H1 (cell line): ENCODE measurements at regions not wholly inside any gene's neighbourhood (a gene's known extent, or its start where the extent isn't known, plus 50 kb on each side); places are given as distances from the start of the nearest gene placed in this dataset.
A peak's percentile ranks its signal among the peaks of the same experiment; 100 is the strongest.

Experiments
- CTCF ChIA-PET: fragments of 300-600 bp; sonication (Branson Sonifier 250); formaldehyde crosslinking; loops from one replicate; lab custom pipeline; 2021; ENCODE audit not compliant: partially characterized antibody; lab: Charles Lee
- POLR2A ChIA-PET: fragments of 300-600 bp; sonication (Branson Sonifier 250); formaldehyde crosslinking; loops from one replicate; lab custom pipeline; 2021; ENCODE audit warnings: inconsistent platforms; ENCODE audit not compliant: partially characterized antibody; lab: Charles Lee
- DNase-seq, 2 experiments: peaks; one replicate each; pipeline versions ENCODE4 v3.0.0 to v3.0.0-alpha.2; 2010 to 2022; ENCODE audit warnings: low spot score in 2 of 2, low read depth in 1 of 2, mixed read lengths in 1 of 2
- FAIRE-seq: peaks from 2 replicates; lab custom pipeline; 2011; peaks lifted over from hg19 to GRCh38; lab: Jason Lieb, UNC
- H2AFZ ChIP-seq: 2 replicates; pipeline ENCODE4 v1.8.1; 2012; ENCODE audit warnings: low read length, inconsistent platforms
- H2AK5ac ChIP-seq: 2 replicates; pipeline ENCODE4 v1.6.1; 2013; ENCODE audit warnings: low read depth, low read length
- H2BK120ac ChIP-seq: replicated peaks from 2 replicates; pipeline ENCODE3; 2013; ENCODE audit warnings: low read depth, low read length, inconsistent platforms
- H2BK12ac ChIP-seq: 2 replicates; pipeline ENCODE4 v1.6.1; 2013; ENCODE audit warnings: low read depth, low read length
- H2BK15ac ChIP-seq: 2 replicates; pipeline ENCODE4 v1.6.1; 2013; ENCODE audit warnings: low read length
- H2BK20ac ChIP-seq: 2 replicates; pipeline ENCODE4 v1.6.1; 2013; ENCODE audit warnings: low read length
- H2BK5ac ChIP-seq: 2 replicates; pipeline ENCODE4 v1.6.1; 2013; ENCODE audit warnings: low read depth, low read length
- H3K14ac ChIP-seq: 2 replicates; pipeline ENCODE4 v1.6.1; 2013; ENCODE audit warnings: inconsistent platforms; ENCODE audit not compliant: insufficient read length
- H3K18ac ChIP-seq: 2 replicates; pipeline ENCODE4 v1.6.1; 2013; ENCODE audit warnings: low read length; ENCODE audit errors: extremely low read depth
- H3K23ac ChIP-seq: 2 replicates; pipeline ENCODE4 v1.6.1; 2013; ENCODE audit warnings: inconsistent platforms; ENCODE audit not compliant: insufficient read length
- H3K23me2 ChIP-seq: 2 replicates; pipeline ENCODE4 v1.6.1; 2013; ENCODE audit warnings: low read depth, low read length
- H3K27ac ChIP-seq: 2 replicates; pipeline ENCODE4 v1.6.1; 2011; ENCODE audit warnings: low read depth, low read length, inconsistent platforms
- H3K27me3 ChIP-seq, 4 experiments: replicated peaks in 1 of 4; 1 replicate in 1 of 4; 2 replicates in 3 of 4; pipeline versions ENCODE4 v1.6.1 to v1.8.1; 2011 to 2013; ENCODE audit warnings: low read length in 3 of 4, mild to moderate bottlenecking in 3 of 4, inconsistent platforms in 2 of 4, mixed read lengths in 2 of 4, moderate library complexity in 1 of 4; ENCODE audit not compliant: control insufficient read depth in 3 of 4, insufficient read depth in 3 of 4; ENCODE audit errors: extremely low read depth in 1 of 4
- H3K36me3 ChIP-seq, 4 experiments: 2 replicates each; pipeline versions ENCODE4 v1.6.1 to v1.8.1; 2011 to 2013; ENCODE audit warnings: mild to moderate bottlenecking in 4 of 4, low read length in 3 of 4, moderate library complexity in 2 of 4, control low read depth in 1 of 4, inconsistent platforms in 1 of 4; ENCODE audit not compliant: insufficient read depth in 4 of 4, control insufficient read depth in 2 of 4
- H3K4ac ChIP-seq: replicated peaks from 2 replicates; pipeline ENCODE3; 2013; ENCODE audit warnings: low read length, low read depth, mixed read lengths, inconsistent platforms; ENCODE audit not compliant: insufficient read length
- H3K4me1 ChIP-seq, 4 experiments: replicated peaks in 1 of 4; 1 replicate in 1 of 4; 2 replicates in 3 of 4; pipeline versions ENCODE4 v1.6.1 to v1.8.1; 2011 to 2013; ENCODE audit warnings: low read length in 3 of 4, inconsistent platforms in 2 of 4, mixed read lengths in 1 of 4; ENCODE audit not compliant: insufficient read depth in 4 of 4, control insufficient read depth in 3 of 4
- H3K4me2 ChIP-seq, 2 experiments: 2 replicates each; pipeline versions ENCODE4 v1.6.1 to v1.8.1; 2011 to 2013; ENCODE audit warnings: low read depth in 2 of 2, low read length in 2 of 2, control low read depth in 1 of 2, inconsistent platforms in 1 of 2, mild to moderate bottlenecking in 1 of 2; ENCODE audit not compliant: insufficient read depth in 1 of 2
- H3K4me3 ChIP-seq, 4 experiments: fragments of 200-600, 300-600 bp in 1 of 4; sonication (generic), shearing (Covaris generic), sonication (Bioruptor Twin) in 1 of 4; 2 replicates each; pipeline versions ENCODE4 v1.5.1 to v1.8.1; 2011 to 2016; ENCODE audit warnings: low read length in 4 of 4, low read depth in 3 of 4, control low read depth in 2 of 4, inconsistent platforms in 2 of 4, mild to moderate bottlenecking in 2 of 4, mixed read lengths in 1 of 4, moderate library complexity in 1 of 4; ENCODE audit not compliant: insufficient read depth in 2 of 4; ENCODE audit errors: extremely low read depth in 1 of 4
- H3K56ac ChIP-seq: replicated peaks from 2 replicates; pipeline ENCODE3; 2013; ENCODE audit warnings: low read depth, mild to moderate bottlenecking, mixed read lengths, low read length, inconsistent platforms; ENCODE audit not compliant: insufficient read length
- H3K79me1 ChIP-seq: 2 replicates; pipeline ENCODE4 v1.6.1; 2013; ENCODE audit warnings: low read depth, low read length, control low read depth
- H3K79me2 ChIP-seq, 2 experiments: 2 replicates each; pipeline versions ENCODE4 v1.6.1 to v1.8.1; 2012 to 2013; ENCODE audit warnings: low read length in 2 of 2, mild to moderate bottlenecking in 2 of 2, inconsistent platforms in 1 of 2; ENCODE audit not compliant: insufficient read depth in 2 of 2, control insufficient read depth in 1 of 2
- H3K9ac ChIP-seq, 4 experiments: replicated peaks in 1 of 4; 1 replicate in 1 of 4; 2 replicates in 3 of 4; pipeline versions ENCODE4 v1.6.1 to v1.8.1; 2011 to 2013; ENCODE audit warnings: low read depth in 3 of 4, low read length in 3 of 4, control low read depth in 2 of 4, mild to moderate bottlenecking in 2 of 4, moderate library complexity in 2 of 4, inconsistent platforms in 1 of 4; ENCODE audit errors: extremely low read depth in 1 of 4
- H3K9me3 ChIP-seq, 2 experiments: 2 replicates each; pipeline versions ENCODE4 v1.6.1 to v1.8.1; 2012 to 2013; ENCODE audit warnings: mild to moderate bottlenecking in 2 of 2, moderate library complexity in 2 of 2, control low read depth in 1 of 2, inconsistent platforms in 1 of 2, low read depth in 1 of 2, low read length in 1 of 2, mixed read lengths in 1 of 2; ENCODE audit not compliant: insufficient read depth in 2 of 2
- H4K20me1 ChIP-seq, 2 experiments: replicated peaks in 1 of 2; 2 replicates each; pipeline versions ENCODE3 to v1.8.1; 2011 to 2013; ENCODE audit warnings: inconsistent platforms in 2 of 2, low read length in 2 of 2, mild to moderate bottlenecking in 1 of 2; ENCODE audit not compliant: insufficient read depth in 2 of 2, control insufficient read depth in 1 of 2
- H4K5ac ChIP-seq: 2 replicates; pipeline ENCODE4 v1.6.1; 2013; ENCODE audit warnings: low read length, low read depth, mixed read lengths, inconsistent platforms; ENCODE audit not compliant: insufficient read length
- H4K8ac ChIP-seq: 2 replicates; pipeline ENCODE4 v1.8.0; 2013; ENCODE audit warnings: mild to moderate bottlenecking, moderate library complexity, low read length, inconsistent platforms; ENCODE audit not compliant: insufficient read depth; ENCODE audit errors: extremely low read depth
- H4K91ac ChIP-seq: replicated peaks from 2 replicates; pipeline ENCODE3; 2013; ENCODE audit warnings: low read length, mixed read lengths, inconsistent platforms; ENCODE audit not compliant: insufficient read length
- GABPA ChIP-seq: IDR thresholded peaks from 2 replicates; pipeline ENCODE4 v1.6.1; 2011; ENCODE audit warnings: mild to moderate bottlenecking, low read length, moderate library complexity, borderline replicate concordance; ENCODE audit not compliant: insufficient read depth
- WGBS, 2 experiments: shearing (Covaris generic) in 1 of 2; methylation state at CpG; one replicate each; pipeline versions ENCODE4 v1.1.6 to v1.1.7; 2013 to 2015; ENCODE audit warnings: low lambda C conversion rate in 2 of 2, mixed read lengths in 2 of 2, inconsistent platforms in 1 of 2, low coverage in 1 of 2, missing lambda C conversion rate in 1 of 2; ENCODE audit not compliant: insufficient replicate concordance in 2 of 2, insufficient coverage in 1 of 2, insufficient read length in 1 of 2; ENCODE audit errors: extremely low coverage in 1 of 2, missing lambda C conversion rate in 1 of 2; 5-methylcytosine and 5-hydroxymethylcytosine counted together

GRCh38 chr6:3561725-3562124 lies 104.9 kb upstream of the SLC22A23 start:
- no peak overlapping the region for H3K4me2 ChIP-seq
- H2BK12ac ChIP-seq = no peak overlapping the region
- no peak overlapping the region for H3K4me3 ChIP-seq
- ChIA-PET POLR2A (interaction anchor here (0.7 kb wide), 1 partner anchor 22 kb away, joined by 3 read pairs; no protein-coding TSS in a partner anchor), CTCF (interaction anchor here (0.5 to 2.3 kb wide), 20 partner anchors 10 to 300 kb away, joined by 3 to 12 read pairs (median 4); partner anchors contain the start of gene FAM50B)
- H3K79me2 ChIP-seq = no peaks in the 10 kb centered on the region
- no peaks in the 10 kb centered on the region for H3K79me1 ChIP-seq
- H4K8ac ChIP-seq = no peak overlapping the region
- FAIRE-seq = no peak
- H4K20me1 ChIP-seq = no peaks in the 10 kb centered on the region
- no peak overlapping the region for H2BK120ac ChIP-seq
- no peak overlapping the region for H3K27ac ChIP-seq
- no peaks in the 10 kb centered on the region for H3K36me3 ChIP-seq
- WGBS, 2 experiments = 44% methylated on average over 1 of the region's 1 CpG; no CpG with 5 or more reads in 1 of the 2 experiments
- H3K56ac ChIP-seq = no peak overlapping the region
- no peaks in the 10 kb centered on the region for H3K9me3 ChIP-seq
- peaks cover 0 to 2% (median 0%) of the 10 kb centered on the region in 4 experiments; a peak in 2 of 7 replicates for H3K4me1 ChIP-seq
- H3K23me2 ChIP-seq = no peaks in the 10 kb centered on the region; the same call in 1 of the 2 replicates
- H2BK20ac ChIP-seq = no peak overlapping the region
- no peaks in the 10 kb centered on the region for H3K27me3 ChIP-seq
- H2BK15ac ChIP-seq = no peak overlapping the region
- no peak for DNase-seq
- H3K18ac ChIP-seq = no peak overlapping the region
- no peak overlapping the region for H3K4ac ChIP-seq
- peak overlapping the region; percentile 64 for H2AFZ ChIP-seq
- H3K14ac ChIP-seq = no peak overlapping the region
- H2AK5ac ChIP-seq = no peak overlapping the region
- H4K5ac ChIP-seq = no peak overlapping the region
- no peak overlapping the region for H2BK5ac ChIP-seq
- H3K9ac ChIP-seq = no peak overlapping the region
- no peak overlapping the region for H4K91ac ChIP-seq
- no peak overlapping the region for H3K23ac ChIP-seq
- TF ChIP-seq GABPA = no peak
